GM12878 (cell line): ENCODE measurements at regions not wholly inside any gene's neighbourhood (a gene's known extent, or its start where the extent isn't known, plus 50 kb on each side); places are given as distances from the start of the nearest gene placed in this dataset.

ENCODE experiments used
- DPF2 ChIP-seq: fragments of 450-650 bp; IDR thresholded peaks from 2 replicates; pipeline ENCODE4 v1.6.1; 2017; ENCODE audit warnings: mild to moderate bottlenecking
- IRF4 ChIP-seq: IDR thresholded peaks from 2 replicates; pipeline ENCODE4 v1.6.1; 2011; ENCODE audit warnings: low read depth, low read length
- LARP7 ChIP-seq: fragments of 450-650 bp; IDR thresholded peaks from 2 replicates; pipeline ENCODE4 v1.6.1; 2017; ENCODE audit warnings: mild to moderate bottlenecking
- SMARCA5 ChIP-seq: fragments of 450-650 bp; IDR thresholded peaks from 2 replicates; pipeline ENCODE4 v1.6.1; 2017; ENCODE audit warnings: mild to moderate bottlenecking
- YBX1 ChIP-seq: fragments of 450-650 bp; IDR thresholded peaks from 2 replicates; pipeline ENCODE4 v1.6.1; 2016; ENCODE audit warnings: antibody characterized with exemption
- TF ChIP-seq, protein P1 (sequence below): fragments of 450-650 bp; IDR thresholded peaks from 2 replicates; pipeline ENCODE4 v1.6.1; 2017; ENCODE audit warnings: mild to moderate bottlenecking, moderate library complexity
- TF ChIP-seq, protein P2 (sequence below): IDR thresholded peaks from 2 replicates; pipeline ENCODE4 v1.6.1; 2012; ENCODE audit warnings: low read depth, low read length, improper control_type of control experiment
- TF ChIP-seq, protein P3 (sequence below): IDR thresholded peaks from 2 replicates; pipeline ENCODE4 v1.6.1; 2011; ENCODE audit warnings: low read depth, low read length, improper control_type of control experiment, borderline replicate concordance

DNA sequence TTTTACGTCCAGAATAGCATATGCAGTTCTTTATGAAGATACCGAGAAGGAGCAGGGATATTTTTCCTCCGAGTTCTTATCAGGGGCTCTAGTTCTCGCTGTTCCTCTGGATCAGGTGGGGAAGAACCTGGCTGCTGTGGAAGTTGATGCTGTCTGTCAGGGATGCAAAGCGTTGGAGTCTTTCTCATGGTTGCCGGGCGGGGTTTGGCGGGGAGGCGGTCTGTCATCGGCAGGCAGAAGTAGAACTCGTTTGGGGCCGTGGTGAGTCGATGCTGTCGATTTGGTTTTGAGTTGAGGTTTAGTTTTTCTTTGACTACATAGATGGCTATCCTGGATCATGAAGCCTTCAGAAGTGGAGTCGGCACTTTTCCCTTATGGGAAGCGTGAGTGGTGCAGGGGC lies 691.2 kb downstream of the QKI start (continued):
- TF ChIP-seq, protein P1, sequence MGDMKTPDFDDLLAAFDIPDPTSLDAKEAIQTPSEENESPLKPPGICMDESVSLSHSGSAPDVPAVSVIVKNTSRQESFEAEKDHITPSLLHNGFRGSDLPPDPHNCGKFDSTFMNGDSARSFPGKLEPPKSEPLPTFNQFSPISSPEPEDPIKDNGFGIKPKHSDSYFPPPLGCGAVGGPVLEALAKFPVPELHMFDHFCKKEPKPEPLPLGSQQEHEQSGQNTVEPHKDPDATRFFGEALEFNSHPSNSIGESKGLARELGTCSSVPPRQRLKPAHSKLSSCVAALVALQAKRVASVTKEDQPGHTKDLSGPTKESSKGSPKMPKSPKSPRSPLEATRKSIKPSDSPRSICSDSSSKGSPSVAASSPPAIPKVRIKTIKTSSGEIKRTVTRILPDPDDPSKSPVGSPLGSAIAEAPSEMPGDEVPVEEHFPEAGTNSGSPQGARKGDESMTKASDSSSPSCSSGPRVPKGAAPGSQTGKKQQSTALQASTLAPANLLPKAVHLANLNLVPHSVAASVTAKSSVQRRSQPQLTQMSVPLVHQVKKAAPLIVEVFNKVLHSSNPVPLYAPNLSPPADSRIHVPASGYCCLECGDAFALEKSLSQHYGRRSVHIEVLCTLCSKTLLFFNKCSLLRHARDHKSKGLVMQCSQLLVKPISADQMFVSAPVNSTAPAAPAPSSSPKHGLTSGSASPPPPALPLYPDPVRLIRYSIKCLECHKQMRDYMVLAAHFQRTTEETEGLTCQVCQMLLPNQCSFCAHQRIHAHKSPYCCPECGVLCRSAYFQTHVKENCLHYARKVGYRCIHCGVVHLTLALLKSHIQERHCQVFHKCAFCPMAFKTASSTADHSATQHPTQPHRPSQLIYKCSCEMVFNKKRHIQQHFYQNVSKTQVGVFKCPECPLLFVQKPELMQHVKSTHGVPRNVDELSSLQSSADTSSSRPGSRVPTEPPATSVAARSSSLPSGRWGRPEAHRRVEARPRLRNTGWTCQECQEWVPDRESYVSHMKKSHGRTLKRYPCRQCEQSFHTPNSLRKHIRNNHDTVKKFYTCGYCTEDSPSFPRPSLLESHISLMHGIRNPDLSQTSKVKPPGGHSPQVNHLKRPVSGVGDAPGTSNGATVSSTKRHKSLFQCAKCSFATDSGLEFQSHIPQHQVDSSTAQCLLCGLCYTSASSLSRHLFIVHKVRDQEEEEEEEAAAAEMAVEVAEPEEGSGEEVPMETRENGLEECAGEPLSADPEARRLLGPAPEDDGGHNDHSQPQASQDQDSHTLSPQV: no peak
- no peak for TF ChIP-seq IRF4
- no peak for TF ChIP-seq LARP7
- TF ChIP-seq YBX1: no peak
- no peak for TF ChIP-seq DPF2
- TF ChIP-seq, protein P2, sequence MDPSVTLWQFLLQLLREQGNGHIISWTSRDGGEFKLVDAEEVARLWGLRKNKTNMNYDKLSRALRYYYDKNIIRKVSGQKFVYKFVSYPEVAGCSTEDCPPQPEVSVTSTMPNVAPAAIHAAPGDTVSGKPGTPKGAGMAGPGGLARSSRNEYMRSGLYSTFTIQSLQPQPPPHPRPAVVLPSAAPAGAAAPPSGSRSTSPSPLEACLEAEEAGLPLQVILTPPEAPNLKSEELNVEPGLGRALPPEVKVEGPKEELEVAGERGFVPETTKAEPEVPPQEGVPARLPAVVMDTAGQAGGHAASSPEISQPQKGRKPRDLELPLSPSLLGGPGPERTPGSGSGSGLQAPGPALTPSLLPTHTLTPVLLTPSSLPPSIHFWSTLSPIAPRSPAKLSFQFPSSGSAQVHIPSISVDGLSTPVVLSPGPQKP: no peak
- TF ChIP-seq, protein P3, sequence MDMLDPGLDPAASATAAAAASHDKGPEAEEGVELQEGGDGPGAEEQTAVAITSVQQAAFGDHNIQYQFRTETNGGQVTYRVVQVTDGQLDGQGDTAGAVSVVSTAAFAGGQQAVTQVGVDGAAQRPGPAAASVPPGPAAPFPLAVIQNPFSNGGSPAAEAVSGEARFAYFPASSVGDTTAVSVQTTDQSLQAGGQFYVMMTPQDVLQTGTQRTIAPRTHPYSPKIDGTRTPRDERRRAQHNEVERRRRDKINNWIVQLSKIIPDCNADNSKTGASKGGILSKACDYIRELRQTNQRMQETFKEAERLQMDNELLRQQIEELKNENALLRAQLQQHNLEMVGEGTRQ: no peak
- TF ChIP-seq SMARCA5: no peak
- TF ChIP-seq, all 136 proteins: peak for 0
